ENCODE measurements at regions not wholly inside any gene's neighbourhood (a gene's known extent, or its start where the extent isn't known, plus 50 kb on each side); places are given as distances from the start of the nearest gene placed in this dataset.

GRCh38 chr1:47549532-47549931 lies 111.7 kb downstream of the FOXD2 start:
- no peak overlapping the region for H2BK120ac ChIP-seq (replicated peaks; ENCODE audit: low read depth, low read length)
- H2AFZ ChIP-seq (ENCODE audit: low read length), result no peak overlapping the region
- no peaks in the 10 kb centered on the region for H3K23me2 ChIP-seq (ENCODE audit: low read depth, low read length)
- FAIRE-seq (no peak), DNase-seq (ENCODE audit: low read depth in 1 of 2, low spot score in 2 of 2) (no peak)
- H3K4me3 ChIP-seq (ENCODE audit: extremely low read depth in 1 of 4, insufficient read depth in 2 of 4, low read depth in 3 of 4, low read length in 4 of 4), result no peak overlapping the region
- H3K23ac ChIP-seq (ENCODE audit: insufficient read length), result no peak overlapping the region
- TF ChIP-seq SP1 (IDR thresholded peaks at IDR 0.05; ENCODE audit: low read depth, low read length) (no peak), CHD2 (IDR thresholded peaks at IDR 0.05; ENCODE audit: low read length) (no peak), RAD21 (IDR thresholded peaks at IDR 0.05 in 1 of 2, conservative IDR thresholded peaks at IDR 0.05 in 1 of 2; ENCODE audit: low read depth in 2 of 2, low read length in 2 of 2) (peak; percentile 28 to 49; a peak in 2 of 4 replicates), CTCF (IDR thresholded peaks at IDR 0.05; ENCODE audit: control extremely low read depth in 1 of 3, insufficient read depth in 1 of 3, low read depth in 1 of 3, low read length in 3 of 3) (peak; percentile 24 to 42 (median 32)), TBP (IDR thresholded peaks at IDR 0.05; ENCODE audit: low read depth, low read length) (no peak)
- no peak overlapping the region for H3K14ac ChIP-seq (ENCODE audit: insufficient read length)
- H2BK20ac ChIP-seq (ENCODE audit: low read length), result 0 out of 2 replicates have a peak overlapping the region, but pooled peaks have one; percentile 43
- no peak overlapping the region for H3K56ac ChIP-seq (replicated peaks; ENCODE audit: insufficient read length, low read depth, low read length)
- H3K4ac ChIP-seq (replicated peaks; ENCODE audit: insufficient read length, low read depth, low read length), result no peak overlapping the region
- H4K8ac ChIP-seq (ENCODE audit: extremely low read depth, insufficient read depth, low read length), result no peak overlapping the region
- ChIA-PET POLR2A (ENCODE audit: partially characterized antibody) (no interaction called here), CTCF (ENCODE audit: partially characterized antibody) (interaction anchor here (0.8 to 6.0 kb wide), 6 partner anchors 9 to 101 kb away, joined by 3 to 70 read pairs (median 16); no protein-coding TSS in a partner anchor)
- H4K5ac ChIP-seq (ENCODE audit: insufficient read length, low read depth, low read length), result no peak overlapping the region
- H3K4me1 ChIP-seq (replicated peaks in 1 of 4; ENCODE audit: control insufficient read depth in 3 of 4, insufficient read depth in 4 of 4, low read length in 3 of 4), result peaks cover 0 to 11% (median 5%) of the 10 kb centered on the region in 4 experiments; a peak in 6 of 7 replicates
- no peak overlapping the region for H3K27ac ChIP-seq (ENCODE audit: low read depth, low read length)
- no peak overlapping the region for H3K4me2 ChIP-seq (ENCODE audit: insufficient read depth in 1 of 2, low read depth in 2 of 2, low read length in 2 of 2)
- no peak overlapping the region for H2BK5ac ChIP-seq (ENCODE audit: low read depth, low read length)
- H3K79me1 ChIP-seq (ENCODE audit: low read depth, low read length), result no peaks in the 10 kb centered on the region
- peak overlapping the region; percentile 60; the same call in 1 of the 2 replicates for H2AK5ac ChIP-seq (ENCODE audit: low read depth, low read length)
- H2BK15ac ChIP-seq (ENCODE audit: low read length), result 0 out of 2 replicates have a peak overlapping the region, but pooled peaks have one; percentile 12
- no peak overlapping the region for H4K91ac ChIP-seq (replicated peaks; ENCODE audit: insufficient read length, low read length)
- no peak overlapping the region for H3K9ac ChIP-seq (replicated peaks in 1 of 4; ENCODE audit: extremely low read depth in 1 of 4, low read depth in 3 of 4, low read length in 3 of 4)
- H3K79me2 ChIP-seq (ENCODE audit: control insufficient read depth in 1 of 2, insufficient read depth in 2 of 2, low read length in 2 of 2), result no peaks in the 10 kb centered on the region
- peaks cover 0 to 2% (median 0%) of the 10 kb centered on the region in 4 experiments; a peak in 3 of 7 replicates for H3K27me3 ChIP-seq (replicated peaks in 1 of 4; ENCODE audit: control insufficient read depth in 3 of 4, extremely low read depth in 1 of 4, insufficient read depth in 3 of 4, low read length in 3 of 4)
- WGBS, 2 experiments (ENCODE audit: extremely low coverage in 1 of 2, insufficient coverage in 1 of 2, insufficient read length in 1 of 2, insufficient replicate concordance in 2 of 2, low coverage in 1 of 2, low lambda C conversion rate in 2 of 2, missing lambda C conversion rate in 1 of 2), result 87% methylated on average over 2 of the region's 2 CpGs; no CpG with 5 or more reads in 1 of the 2 experiments
- H3K9me3 ChIP-seq (ENCODE audit: insufficient read depth in 2 of 2, low read depth in 1 of 2, low read length in 1 of 2), result no peaks in the 10 kb centered on the region
- H4K20me1 ChIP-seq (replicated peaks in 1 of 2; ENCODE audit: control insufficient read depth in 1 of 2, insufficient read depth in 2 of 2, low read length in 2 of 2), result no peaks in the 10 kb centered on the region
- H3K18ac ChIP-seq (ENCODE audit: extremely low read depth, low read length), result no peak overlapping the region
- no peaks in the 10 kb centered on the region for H3K36me3 ChIP-seq (ENCODE audit: control insufficient read depth in 2 of 4, insufficient read depth in 4 of 4, low read length in 3 of 4)
- H2BK12ac ChIP-seq (ENCODE audit: low read depth, low read length), result 0 out of 2 replicates have a peak overlapping the region, but pooled peaks have one; percentile 4

Data from H1 (cell line).